Tongue (tissue), 1 donor: ENCODE measurements at regions not wholly inside any gene's neighbourhood (a gene's known extent, or its start where the extent isn't known, plus 50 kb on each side); places are given as distances from the start of the nearest gene placed in this dataset.
"Not testable (repeated sequence)": the region's sequence is repeated elsewhere in the genome, so short reads cannot be mapped to it uniquely, and the experiment has no call there.

Experiments used
- DNase-seq: peaks from one replicate; pipeline ENCODE4 v3.0.0-alpha.2; 2015

- DNase-seq, result no peak
Observed at GRCh38 chr20:24836661-24837299, 112.3 kb upstream of the CST7 start.

DNA sequence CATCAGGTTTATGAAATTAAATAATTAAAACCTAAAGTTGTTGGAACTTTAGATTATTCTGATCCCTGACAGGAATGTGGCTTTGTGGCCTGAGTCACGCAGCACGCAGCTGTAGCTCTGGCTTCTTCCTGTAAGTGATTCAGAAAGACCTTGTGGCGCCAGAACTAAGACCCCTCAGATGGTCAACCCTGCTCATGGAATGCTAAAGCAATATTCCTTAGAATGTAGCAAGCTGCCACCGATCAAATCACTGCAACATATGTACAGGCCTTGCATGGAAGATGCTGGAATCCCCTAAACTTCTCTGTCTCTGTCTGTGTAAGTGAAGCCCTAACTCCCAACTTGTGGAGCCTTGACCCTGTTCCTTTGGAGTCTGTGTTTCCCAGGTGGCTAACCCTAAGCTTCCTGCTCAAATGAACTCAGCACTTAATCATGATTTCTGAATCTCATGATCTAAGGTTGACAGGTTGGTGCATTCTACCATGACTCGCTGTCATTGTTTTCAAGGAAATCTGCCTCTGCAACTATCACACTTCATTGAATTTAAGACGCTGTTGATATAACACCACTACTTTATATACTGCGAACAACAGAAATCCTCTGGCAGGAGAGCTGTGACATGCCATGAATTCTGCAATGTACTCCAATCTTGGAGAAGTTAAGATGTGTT lies 111.2 kb upstream of the CST7 start:
- no peak for DNase-seq

GRCh38 chr20:24838546-24839535 lies 110.2 kb upstream of the CST7 start:
- peak; percentile 16 for DNase-seq

- no peak for DNase-seq
Observed at GRCh38 chr20:24840121-24840713, 108.9 kb upstream of the CST7 start.

- no peak for DNase-seq
Observed at GRCh38 chr20:24842274-24842917, 106.7 kb upstream of the CST7 start.

DNA sequence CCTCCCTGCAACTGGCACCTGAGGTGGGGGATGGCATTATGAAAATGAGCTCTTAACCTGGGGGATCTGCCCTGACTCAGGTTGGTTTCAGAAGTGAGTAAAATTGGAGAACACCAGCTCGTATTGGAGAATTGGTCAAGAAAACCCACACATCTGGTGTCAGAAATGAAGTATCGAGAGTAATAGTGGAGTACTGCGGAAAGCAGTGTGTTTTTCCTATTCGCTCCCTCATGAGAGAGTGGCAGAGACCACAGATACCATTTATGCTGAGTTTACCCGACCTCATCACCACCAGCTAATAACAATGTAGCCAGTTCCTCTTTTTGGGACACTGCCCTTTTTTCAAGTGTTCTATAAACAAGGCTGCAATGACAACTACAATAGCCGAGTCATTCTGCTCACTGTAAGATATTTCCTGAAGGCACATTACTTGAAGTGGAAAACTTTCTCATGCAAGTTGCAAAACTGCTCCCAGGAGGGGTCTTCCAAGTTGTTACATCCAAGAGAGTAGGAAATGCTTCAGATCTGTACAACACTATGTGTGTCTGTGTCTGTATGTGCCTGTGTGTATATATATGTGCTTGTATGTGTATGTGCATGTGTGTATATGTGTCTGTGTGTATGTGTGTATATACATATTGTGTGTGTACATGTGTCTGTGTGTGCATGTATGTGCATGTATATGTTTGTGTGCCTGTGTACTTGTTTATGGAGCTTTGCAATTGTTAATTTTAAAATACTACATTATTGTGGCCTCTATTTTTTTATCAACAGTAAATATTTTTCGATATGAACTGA lies 106.0 kb upstream of the CST7 start:
- peak; percentile 13 for DNase-seq

DNA sequence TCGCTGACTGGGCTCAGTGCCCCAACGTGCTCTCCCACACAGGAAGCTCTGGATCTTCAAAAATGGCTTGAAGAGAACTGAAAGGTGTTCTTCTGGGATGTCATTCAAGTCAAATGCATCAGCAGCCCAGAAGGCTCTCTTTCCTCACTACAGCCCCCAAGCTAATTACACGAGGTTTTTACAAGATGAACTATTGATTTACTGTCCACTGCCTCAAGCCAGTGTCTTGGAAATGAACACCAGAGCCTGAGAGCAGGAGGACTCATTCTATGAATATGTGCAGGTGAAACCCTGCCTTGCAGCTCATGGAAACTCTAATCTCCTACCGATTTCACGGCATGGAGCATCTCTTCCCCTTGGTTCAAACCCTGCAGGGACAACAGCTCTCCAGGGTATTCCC lies 98.9 kb upstream of the CST7 start:
- no peak for DNase-seq

GRCh38 chr20:24851346-24852019 lies 97.6 kb upstream of the CST7 start:
- DNase-seq, result no peak

DNA sequence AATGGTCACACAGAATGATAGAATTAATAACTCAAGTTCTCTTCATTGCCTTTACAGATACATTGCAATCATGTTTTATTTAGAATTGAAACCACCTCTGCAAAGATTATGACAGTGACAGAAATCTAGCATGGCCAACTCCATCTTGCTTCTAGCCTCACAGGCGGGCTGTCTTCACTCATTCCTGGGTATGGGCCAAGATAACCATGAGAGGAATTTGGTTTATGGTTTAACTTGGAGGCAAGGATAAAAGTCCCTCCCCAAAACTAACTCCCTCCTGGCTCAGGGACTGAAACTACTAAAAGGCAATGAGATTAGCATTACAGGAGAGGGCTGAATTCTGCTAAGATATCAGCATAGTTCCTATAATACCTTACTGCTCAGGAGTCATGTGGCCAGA lies 95.2 kb upstream of the CST7 start:
- DNase-seq, result no peak

GRCh38 chr20:24855848-24856247 lies 93.2 kb upstream of the CST7 start:
- DNase-seq, result no peak

- DNase-seq, result not testable (repeated sequence)
Observed at GRCh38 chr20:24858500-24858899, 90.6 kb upstream of the CST7 start.

GRCh38 chr20:24859539-24859938 lies 89.5 kb upstream of the CST7 start:
- no peak for DNase-seq

GRCh38 chr20:24862186-24862585 lies 86.9 kb upstream of the CST7 start:
- DNase-seq, result no peak

- DNase-seq, result no peak
Observed at GRCh38 chr20:24862606-24863005, 86.5 kb upstream of the CST7 start.

DNA sequence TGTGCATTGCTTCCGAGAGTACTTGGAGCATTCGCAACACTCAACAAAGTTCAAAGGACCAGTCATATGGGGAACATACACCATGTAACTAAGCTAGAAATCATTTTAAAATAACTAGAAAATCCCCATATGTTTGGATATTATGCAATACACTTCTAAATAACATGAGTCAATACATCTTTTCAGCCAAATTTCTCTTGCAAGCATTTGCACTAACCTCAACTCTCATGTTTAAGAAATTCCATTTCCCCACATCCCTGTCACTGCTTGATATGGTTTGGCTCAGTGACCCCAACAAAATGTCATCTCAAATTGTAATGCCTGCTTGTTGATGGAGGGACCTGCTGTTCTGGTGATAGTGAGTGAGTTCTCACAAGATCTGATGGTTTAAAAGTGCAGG lies 85.7 kb upstream of the CST7 start:
- DNase-seq, result peak; percentile 16

GRCh38 chr20:24866008-24866407 lies 83.1 kb upstream of the CST7 start:
- no peak for DNase-seq

GRCh38 chr20:24866742-24867141 lies 82.3 kb upstream of the CST7 start:
- no peak for DNase-seq

GRCh38 chr20:24867556-24867955 lies 81.5 kb upstream of the CST7 start:
- DNase-seq, result no peak

DNA sequence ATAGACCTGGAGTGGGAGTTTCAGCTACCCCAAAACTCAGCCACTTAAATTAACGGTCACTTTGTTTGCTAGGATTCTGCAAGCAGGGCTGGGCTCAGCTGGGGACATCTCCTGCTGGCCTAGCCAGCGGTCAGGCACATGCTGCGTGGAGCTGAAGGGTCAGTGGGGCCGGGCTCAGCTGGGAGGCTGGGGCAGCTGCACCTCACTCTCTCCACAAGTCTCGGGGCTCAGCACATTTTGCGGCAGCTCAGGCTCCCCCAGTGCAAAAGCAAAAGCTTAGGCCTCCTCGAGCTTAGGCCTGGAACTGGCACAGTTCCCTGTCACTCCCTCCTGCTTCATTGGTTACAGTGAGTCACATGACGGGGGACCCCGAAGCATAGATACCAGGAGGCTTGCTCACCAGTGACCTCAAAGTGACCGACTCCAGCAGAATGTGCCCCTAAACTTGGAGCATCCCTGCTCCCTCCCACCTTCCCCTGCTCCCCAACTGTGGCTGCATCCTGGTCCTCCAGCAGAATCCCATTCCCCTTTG lies 80.6 kb upstream of the CST7 start:
- DNase-seq, result no peak

GRCh38 chr20:24868959-24869358 lies 80.1 kb upstream of the CST7 start:
- no peak for DNase-seq
